GM19452 (cell line): ENCODE measurements at regions not wholly inside any gene's neighbourhood (a gene's known extent, or its start where the extent isn't known, plus 50 kb on each side); places are given as distances from the start of the nearest gene placed in this dataset.
"Not testable (repeated sequence)": the region's sequence is repeated elsewhere in the genome, so short reads cannot be mapped to it uniquely, and the experiment has no call there.

ENCODE experiments used
- ATAC-seq: cut with Tn5 transposase; IDR thresholded peaks from one replicate; pipeline ENCODE4 v1.9.1; 2021; ENCODE audit not compliant: unreplicated experiment

GRCh38 chr5:33205079-33205478 is 235.7 kb upstream of the TARS1 start:
- ATAC-seq = no peak

- no peak for ATAC-seq
Observed at GRCh38 chr5:33205727-33206410, 234.9 kb upstream of the TARS1 start.

GRCh38 chr5:33206962-33207506 is 233.7 kb upstream of the TARS1 start:
- no peak for ATAC-seq

- ATAC-seq = no peak
Observed at GRCh38 chr5:33209252-33209651, 231.5 kb upstream of the TARS1 start.

- ATAC-seq = not testable (repeated sequence)
Observed at GRCh38 chr5:33210221-33210620, 230.5 kb upstream of the TARS1 start.

- no peak for ATAC-seq
Observed at GRCh38 chr5:33210978-33211377, 229.8 kb upstream of the TARS1 start.

GRCh38 chr5:33212439-33212838 is 228.3 kb upstream of the TARS1 start:
- ATAC-seq = no peak

GRCh38 chr5:33212900-33213299 is 227.9 kb upstream of the TARS1 start:
- no peak for ATAC-seq

GRCh38 chr5:33223563-33224284 is 217.0 kb upstream of the TARS1 start:
- ATAC-seq = no peak

GRCh38 chr5:33224285-33224961 is 216.3 kb upstream of the TARS1 start:
- no peak for ATAC-seq

GRCh38 chr5:33227247-33227646 is 213.5 kb upstream of the TARS1 start:
- no peak for ATAC-seq

GRCh38 chr5:33227746-33228145 is 213.0 kb upstream of the TARS1 start:
- ATAC-seq = no peak

- no peak for ATAC-seq
Observed at GRCh38 chr5:33228149-33228548, 212.6 kb upstream of the TARS1 start.

- no peak for ATAC-seq
Observed at GRCh38 chr5:33229216-33229615, 211.5 kb upstream of the TARS1 start.

- ATAC-seq = no peak
Observed at GRCh38 chr5:33230467-33231078, 210.2 kb upstream of the TARS1 start.

- no peak for ATAC-seq
Observed at GRCh38 chr5:33231214-33231710, 209.5 kb upstream of the TARS1 start.

- ATAC-seq = no peak
Observed at GRCh38 chr5:33231935-33232334, 208.8 kb upstream of the TARS1 start.

GRCh38 chr5:33232731-33233505 is 207.8 kb upstream of the TARS1 start:
- ATAC-seq = no peak

GRCh38 chr5:33235304-33235703 is 205.5 kb upstream of the TARS1 start:
- no peak for ATAC-seq

GRCh38 chr5:33235824-33236223 is 204.9 kb upstream of the TARS1 start:
- ATAC-seq = no peak
